HG03060 (cell line): ENCODE measurements at regions not wholly inside any gene's neighbourhood (a gene's known extent, or its start where the extent isn't known, plus 50 kb on each side); places are given as distances from the start of the nearest gene placed in this dataset.
"Not testable (repeated sequence)": the region's sequence is repeated elsewhere in the genome, so short reads cannot be mapped to it uniquely, and the experiment has no call there.

ENCODE experiments used
- ATAC-seq: cut with Tn5 transposase; IDR thresholded peaks from one replicate; pipeline ENCODE4 v1.9.1; 2021; ENCODE audit warnings: low read depth, moderate number of reproducible peaks; ENCODE audit not compliant: unreplicated experiment

DNA sequence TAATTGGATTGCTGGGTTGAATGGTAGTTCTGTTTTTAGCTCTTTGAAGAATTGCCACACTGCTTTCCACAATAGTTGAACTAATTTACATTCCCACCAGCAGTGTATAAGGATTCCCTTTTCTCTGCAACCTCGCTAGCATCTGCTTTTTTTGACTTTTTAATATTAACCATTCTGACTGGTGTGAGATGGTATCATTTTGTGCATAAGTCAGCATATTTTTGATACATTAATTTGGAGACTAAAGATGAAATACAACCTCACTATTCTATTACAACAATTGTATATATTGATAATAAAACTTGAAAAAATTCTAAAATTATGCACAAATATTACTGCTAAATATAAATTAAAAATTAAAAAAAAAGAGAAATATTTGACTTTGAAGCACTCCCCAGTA is 350.9 kb downstream of the SPIN4 start:
- not testable (repeated sequence) for ATAC-seq
